Adrenal gland (tissue), 5 donors: ENCODE measurements at regions not wholly inside any gene's neighbourhood (a gene's known extent, or its start where the extent isn't known, plus 50 kb on each side); places are given as distances from the start of the nearest gene placed in this dataset.

Source experiments
- POLR2A ChIP-seq, 2 donors: fragments of 450-650 bp; IDR thresholded peaks; one replicate each; pipeline ENCODE4 v1.6.1; 2017; ENCODE audit warnings: antibody characterized with exemption in 2 of 2, mild to moderate bottlenecking in 2 of 2, moderate library complexity in 1 of 2
- TF ChIP-seq, protein P1 (sequence below), 6 experiments: fragments of 450-650 bp in 4 of 6; fragments of 200-600 bp in 2 of 6; sonication (generic) in 1 of 6; IDR thresholded peaks; 1 replicate in 5 of 6; 2 replicates in 1 of 6; pipeline versions ENCODE4 v1.5.1 to v1.8.0; 2016 to 2021; ENCODE audit warnings: antibody characterized with exemption in 6 of 6, mild to moderate bottlenecking in 2 of 6, moderate library complexity in 1 of 6
- donor health status: DM: no; HTN: no; CAD: no.

DNA sequence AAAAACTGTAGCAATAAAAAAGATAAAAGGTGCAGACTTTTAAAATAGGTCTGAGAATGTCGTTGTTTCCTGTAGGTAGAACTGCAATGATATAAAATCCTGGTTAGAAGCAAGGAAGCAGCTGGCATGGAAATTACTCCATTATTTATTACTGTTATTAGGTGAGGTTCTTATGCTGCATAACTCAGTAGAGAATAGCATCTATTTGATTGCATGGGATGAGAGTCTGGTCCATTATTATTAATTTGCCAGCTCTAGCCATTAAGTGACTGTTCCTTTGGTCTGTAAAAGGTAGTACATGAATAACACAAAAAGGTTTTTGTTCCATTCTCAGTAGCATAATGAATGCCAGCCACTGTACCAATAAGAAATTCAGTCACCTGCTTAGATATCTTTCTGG lies 358.6 kb downstream of the RBM43 start:
- TF ChIP-seq, protein P1, sequence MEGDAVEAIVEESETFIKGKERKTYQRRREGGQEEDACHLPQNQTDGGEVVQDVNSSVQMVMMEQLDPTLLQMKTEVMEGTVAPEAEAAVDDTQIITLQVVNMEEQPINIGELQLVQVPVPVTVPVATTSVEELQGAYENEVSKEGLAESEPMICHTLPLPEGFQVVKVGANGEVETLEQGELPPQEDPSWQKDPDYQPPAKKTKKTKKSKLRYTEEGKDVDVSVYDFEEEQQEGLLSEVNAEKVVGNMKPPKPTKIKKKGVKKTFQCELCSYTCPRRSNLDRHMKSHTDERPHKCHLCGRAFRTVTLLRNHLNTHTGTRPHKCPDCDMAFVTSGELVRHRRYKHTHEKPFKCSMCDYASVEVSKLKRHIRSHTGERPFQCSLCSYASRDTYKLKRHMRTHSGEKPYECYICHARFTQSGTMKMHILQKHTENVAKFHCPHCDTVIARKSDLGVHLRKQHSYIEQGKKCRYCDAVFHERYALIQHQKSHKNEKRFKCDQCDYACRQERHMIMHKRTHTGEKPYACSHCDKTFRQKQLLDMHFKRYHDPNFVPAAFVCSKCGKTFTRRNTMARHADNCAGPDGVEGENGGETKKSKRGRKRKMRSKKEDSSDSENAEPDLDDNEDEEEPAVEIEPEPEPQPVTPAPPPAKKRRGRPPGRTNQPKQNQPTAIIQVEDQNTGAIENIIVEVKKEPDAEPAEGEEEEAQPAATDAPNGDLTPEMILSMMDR (IDR thresholded peaks at IDR 0.05) = no peak
- TF ChIP-seq POLR2A (IDR thresholded peaks at IDR 0.05) = no peak
